ENCODE measurements at regions not wholly inside any gene's neighbourhood (a gene's known extent, or its start where the extent isn't known, plus 50 kb on each side); places are given as distances from the start of the nearest gene placed in this dataset.

GRCh38 chr3:27590437-27591298 is 106.5 kb upstream of the SLC4A7 start:
- no peak for DNase-seq

GRCh38 chr3:27589795-27590194 is 105.6 kb upstream of the SLC4A7 start:
- DNase-seq = no peak

- DNase-seq = no peak
These were observed 101.2 kb upstream of the SLC4A7 start for GRCh38 chr3:27585429-27585828.

GRCh38 chr3:27584874-27585273 is 100.7 kb upstream of the SLC4A7 start:
- DNase-seq = no peak

GRCh38 chr3:27581852-27582251 is 97.7 kb upstream of the SLC4A7 start:
- DNase-seq = no peak

GRCh38 chr3:27578032-27578431 is 93.8 kb upstream of the SLC4A7 start:
- DNase-seq = no peak

- DNase-seq = no peak
These were observed 93.3 kb upstream of the SLC4A7 start for GRCh38 chr3:27577504-27577903.

- no peak for DNase-seq
These were observed 92.0 kb upstream of the SLC4A7 start for GRCh38 chr3:27576171-27576570.

GRCh38 chr3:27575499-27575898 is 91.3 kb upstream of the SLC4A7 start:
- DNase-seq = no peak

- DNase-seq = no peak
These were observed 90.2 kb upstream of the SLC4A7 start for GRCh38 chr3:27574438-27574795.

- no peak for DNase-seq
These were observed 89.7 kb upstream of the SLC4A7 start for GRCh38 chr3:27573780-27574437.

- no peak for DNase-seq
These were observed 89.0 kb upstream of the SLC4A7 start for GRCh38 chr3:27573138-27573537.

GRCh38 chr3:27571345-27571744 is 87.2 kb upstream of the SLC4A7 start:
- DNase-seq = no peak

GRCh38 chr3:27570421-27571106 is 86.4 kb upstream of the SLC4A7 start:
- DNase-seq = no peak

- no peak for DNase-seq
These were observed 84.2 kb upstream of the SLC4A7 start for GRCh38 chr3:27568393-27568792.

- no peak for DNase-seq
These were observed 83.1 kb upstream of the SLC4A7 start for GRCh38 chr3:27567251-27567650.

- no peak for DNase-seq
These were observed 81.1 kb upstream of the SLC4A7 start for GRCh38 chr3:27565201-27565852.

GRCh38 chr3:27561576-27561975 is 77.4 kb upstream of the SLC4A7 start:
- DNase-seq = no peak

GRCh38 chr3:27560484-27561056 is 76.4 kb upstream of the SLC4A7 start:
- no peak for DNase-seq

GRCh38 chr3:27559835-27560234 is 75.7 kb upstream of the SLC4A7 start:
- no peak for DNase-seq

- DNase-seq = no peak
These were observed 75.2 kb upstream of the SLC4A7 start for GRCh38 chr3:27559381-27559780.

- no peak for DNase-seq
These were observed 73.2 kb upstream of the SLC4A7 start for GRCh38 chr3:27557411-27557810.

GRCh38 chr3:27556887-27557286 is 72.7 kb upstream of the SLC4A7 start:
- no peak for DNase-seq
